KBM-7 (cell line): ENCODE measurements at regions not wholly inside any gene's neighbourhood (a gene's known extent, or its start where the extent isn't known, plus 50 kb on each side); places are given as distances from the start of the nearest gene placed in this dataset.
A peak's percentile ranks its signal among the peaks of the same experiment; 100 is the strongest.
"Not testable (repeated sequence)": the region's sequence is repeated elsewhere in the genome, so short reads cannot be mapped to it uniquely, and the experiment has no call there.

Experiments used
- DNase-seq: peaks from one replicate; pipeline ENCODE4 v3.0.0-alpha.2; 2015
- in situ Hi-C: fragments of 300-500 bp; cut with MboI; formaldehyde crosslinking; loops from 2 replicates; pipeline ENCODE4 v1.14.3; 2020; ENCODE audit warnings: low sequenced_read_pairs, low pct_unique_long_range_greater_than_20kb, mixed read lengths

DNA sequence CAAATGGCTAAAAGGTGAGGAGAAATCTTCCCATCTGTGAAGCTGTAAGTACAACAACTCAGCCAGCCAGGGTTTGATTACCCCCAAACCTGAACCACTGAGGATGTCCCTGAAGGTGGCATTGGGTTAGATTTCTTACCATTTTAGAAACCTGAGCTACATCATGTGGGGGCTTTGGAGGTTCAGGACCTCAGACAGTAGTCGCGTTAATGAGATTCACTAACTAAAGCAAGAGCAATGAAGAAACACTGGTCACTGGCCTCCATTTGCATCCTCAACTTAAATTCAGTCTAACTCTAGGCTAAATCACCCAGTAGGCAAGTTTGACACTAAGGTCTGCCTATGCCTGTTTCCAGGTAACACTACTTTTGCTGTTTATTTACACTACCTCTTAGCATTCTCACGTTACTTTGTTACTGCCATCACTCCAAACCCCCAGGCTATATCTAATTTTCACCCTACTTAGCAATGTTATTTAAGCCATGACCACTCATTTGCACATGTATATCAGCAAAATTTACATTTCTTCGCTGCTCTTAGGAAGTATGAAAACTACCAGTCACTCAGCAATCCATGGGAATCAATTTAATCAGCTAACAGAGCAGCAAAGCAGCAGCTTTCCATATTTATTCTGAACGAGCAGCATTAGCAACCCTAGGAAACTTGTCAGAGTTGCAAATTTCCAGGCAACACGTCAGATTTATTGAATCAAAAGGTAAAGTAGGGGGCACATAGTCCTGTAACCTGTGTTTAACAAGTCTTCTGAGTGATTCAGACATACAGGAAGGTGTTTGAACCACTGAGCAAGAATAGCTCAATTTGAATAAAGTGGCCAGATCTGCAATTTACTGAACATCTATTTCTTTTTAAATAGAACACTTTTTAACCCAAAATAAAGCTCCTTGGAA, 788.4 kb upstream of the SORCS1 start:
- DNase-seq = no peak
- in situ Hi-C loops = no loop called here

DNA sequence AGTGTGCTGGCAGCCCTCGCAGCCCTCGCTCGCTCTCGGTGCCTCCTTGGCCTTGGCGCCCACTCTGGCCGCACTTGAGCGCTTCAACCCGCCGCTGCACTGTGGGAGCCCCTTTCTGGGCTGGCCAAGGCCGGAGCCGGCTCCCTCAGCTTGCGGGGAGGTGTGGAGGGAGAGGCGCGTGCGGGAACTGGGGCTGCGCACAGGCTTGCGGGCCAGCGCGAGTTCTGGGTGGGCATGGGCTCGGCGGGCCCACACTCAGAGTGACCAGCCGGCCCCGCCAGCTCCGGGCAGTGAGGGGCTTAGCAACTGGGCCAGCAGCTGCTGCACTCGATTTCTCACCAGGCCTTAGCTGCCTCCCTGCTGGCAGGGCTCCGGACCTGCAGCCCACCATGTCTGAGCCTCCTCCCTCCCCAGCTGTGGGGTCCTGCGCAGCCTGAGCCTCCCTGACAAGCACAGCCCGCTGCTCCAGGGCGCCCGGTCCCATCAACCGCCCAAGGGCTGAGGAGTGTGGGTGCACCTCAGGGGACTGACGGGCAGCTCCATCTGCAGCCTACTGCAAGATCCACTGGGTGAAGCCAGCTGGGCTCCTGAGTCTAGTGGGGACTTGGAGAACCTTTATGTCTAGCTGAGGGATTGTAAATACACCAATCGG, 786.0 kb upstream of the SORCS1 start:
- DNase-seq, in situ Hi-C loops: not testable (repeated sequence)

DNA sequence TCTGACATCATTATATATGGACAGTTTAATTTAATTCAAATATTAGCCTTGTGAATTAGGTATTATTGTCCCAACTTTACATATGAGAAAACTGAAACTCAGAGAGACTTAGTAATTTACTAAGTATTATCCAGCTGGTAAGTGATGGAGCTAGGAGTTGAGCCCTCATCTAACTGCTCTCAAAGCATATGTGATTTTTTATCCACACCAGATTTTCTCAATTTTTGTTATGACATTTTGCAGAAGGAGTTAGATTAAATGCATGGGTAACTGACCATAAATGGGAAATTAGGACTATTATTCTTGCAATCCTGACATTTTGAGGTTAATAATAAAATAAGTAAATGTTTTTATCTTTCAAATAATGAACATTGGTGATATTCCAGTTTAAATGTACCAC, 778.3 kb upstream of the SORCS1 start:
- in situ Hi-C loops = no loop called here
- DNase-seq = no peak

DNA sequence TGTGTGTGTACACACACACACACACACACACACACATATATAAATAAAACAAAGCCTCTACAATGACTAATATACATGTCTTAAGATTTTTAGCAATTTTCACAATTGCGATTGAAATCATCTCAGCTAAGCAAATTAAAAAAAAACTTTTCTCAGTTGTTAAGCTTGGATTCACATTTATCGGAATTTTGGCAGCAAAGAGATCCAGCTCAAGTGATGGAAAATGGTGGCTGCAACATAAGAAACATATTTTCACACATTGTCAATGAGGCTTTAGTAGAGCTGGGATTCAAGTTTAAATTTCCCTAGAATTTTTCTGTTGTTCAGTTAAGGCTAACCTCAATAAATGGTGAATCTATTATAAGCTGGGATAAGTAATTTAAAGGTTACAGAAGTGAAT, 768.6 kb upstream of the SORCS1 start:
- DNase-seq = no peak
- in situ Hi-C loops = no loop called here

DNA sequence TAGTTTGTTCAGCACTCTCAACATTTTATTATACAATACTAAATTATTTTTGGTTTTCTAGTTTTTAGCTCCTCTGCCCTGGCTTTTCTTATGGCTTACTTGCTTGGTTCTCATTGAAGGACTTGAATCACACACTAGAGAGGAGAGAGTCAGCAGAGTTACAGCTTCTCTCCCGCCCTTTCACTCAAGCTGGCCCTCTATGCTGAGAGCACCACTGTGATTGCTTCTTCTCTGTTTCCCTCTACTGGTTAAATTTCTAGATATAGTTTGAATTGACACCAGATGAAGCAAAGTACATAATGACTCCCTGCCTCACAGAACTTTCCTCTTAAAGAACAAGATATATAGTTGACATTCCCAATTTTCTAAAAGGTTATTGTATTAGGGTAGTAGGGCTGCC, 767.3 kb upstream of the SORCS1 start:
- DNase-seq = no peak
- in situ Hi-C loops = no loop called here

DNA sequence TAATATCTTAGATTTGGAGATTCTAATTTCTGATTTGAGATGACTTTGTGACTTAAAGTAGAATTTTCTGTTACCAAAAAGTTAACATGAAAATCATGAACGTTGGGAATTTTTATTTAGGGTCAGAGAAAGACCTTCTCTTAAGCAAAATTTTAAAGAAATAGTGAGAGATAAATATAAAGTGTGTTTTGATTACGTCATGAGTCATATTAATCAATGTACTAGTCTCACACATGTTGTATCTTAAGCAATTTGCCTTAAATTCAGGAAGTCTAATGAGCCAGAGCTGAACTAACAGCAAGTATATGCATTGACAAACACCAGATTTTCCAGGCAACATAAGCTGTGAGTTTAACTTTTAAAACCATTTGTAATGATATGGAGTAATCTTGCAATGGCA, 765.5 kb upstream of the SORCS1 start:
- in situ Hi-C loops = no loop called here

DNA sequence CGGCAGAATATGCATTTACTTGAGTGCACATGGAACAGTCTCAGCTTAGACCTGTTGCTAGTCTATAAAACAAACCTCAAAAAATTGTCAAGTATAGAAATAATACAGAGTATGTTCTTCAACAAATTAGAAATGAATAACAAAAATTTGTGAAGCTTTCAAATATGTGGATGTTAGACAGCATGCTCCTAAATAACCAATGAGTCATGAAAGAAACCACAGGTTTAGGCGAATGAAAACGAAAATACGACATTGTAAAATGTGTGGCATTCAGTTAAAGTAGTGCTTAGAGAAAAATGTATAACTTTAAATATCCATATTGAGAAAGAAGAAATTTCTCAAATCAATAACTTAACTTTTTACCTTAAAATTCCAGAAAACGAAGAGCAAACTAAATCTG, 760.0 kb upstream of the SORCS1 start:
- no peak for DNase-seq
- in situ Hi-C loops = no loop called here

More for the DNA sequence above, 765.5 kb upstream of the SORCS1 start:
- DNase-seq = no peak

DNA sequence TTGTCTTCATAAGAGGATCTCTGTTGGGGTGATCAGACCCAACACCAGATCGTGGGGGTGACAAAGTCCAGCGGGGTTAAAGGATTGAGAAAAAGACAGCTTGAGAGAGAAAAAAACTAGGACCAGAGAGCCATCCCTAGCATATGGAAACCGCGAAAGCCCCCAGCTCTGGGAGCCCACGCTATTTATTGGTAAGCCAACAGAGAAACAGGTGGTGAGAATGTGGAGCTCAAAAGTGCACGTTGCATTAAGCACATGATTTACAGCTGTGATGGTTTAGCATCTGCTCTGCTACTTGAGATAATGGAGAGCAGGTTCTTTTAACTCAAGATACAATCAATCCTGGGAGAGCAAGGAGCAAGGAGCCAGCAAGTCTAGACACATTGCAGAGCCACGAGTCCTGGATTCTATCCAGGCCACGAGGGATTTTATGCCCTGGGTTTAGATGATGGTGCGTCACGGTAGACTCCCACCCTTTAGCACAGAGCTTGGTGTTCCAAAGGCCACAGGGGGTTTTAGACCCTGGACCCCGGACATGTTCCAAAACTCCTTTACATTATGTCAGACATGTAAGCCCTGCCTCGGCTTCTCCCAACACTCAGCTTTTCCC, 755.2 kb upstream of the SORCS1 start:
- in situ Hi-C loops = no loop called here
- no peak for DNase-seq

DNA sequence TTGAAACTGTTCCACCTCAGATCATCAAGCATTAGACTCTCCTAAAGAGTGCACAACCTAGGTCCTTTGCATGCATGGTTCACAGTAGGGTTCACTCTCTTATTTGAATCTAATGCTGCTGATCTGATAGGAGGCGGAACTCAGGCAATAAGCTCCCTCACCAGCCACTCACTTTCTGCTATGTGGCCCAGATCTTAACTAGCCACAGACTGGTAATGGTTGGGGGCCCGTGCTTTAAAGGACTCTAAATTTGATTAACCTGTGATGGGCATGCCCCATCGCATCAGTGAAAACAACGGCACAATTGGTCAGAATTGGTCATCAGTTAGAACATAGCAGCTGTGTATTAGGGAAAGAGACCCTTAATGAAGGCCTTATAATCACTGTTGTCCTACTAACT, 753.7 kb upstream of the SORCS1 start:
- in situ Hi-C loops = no loop called here
- no peak for DNase-seq

DNA sequence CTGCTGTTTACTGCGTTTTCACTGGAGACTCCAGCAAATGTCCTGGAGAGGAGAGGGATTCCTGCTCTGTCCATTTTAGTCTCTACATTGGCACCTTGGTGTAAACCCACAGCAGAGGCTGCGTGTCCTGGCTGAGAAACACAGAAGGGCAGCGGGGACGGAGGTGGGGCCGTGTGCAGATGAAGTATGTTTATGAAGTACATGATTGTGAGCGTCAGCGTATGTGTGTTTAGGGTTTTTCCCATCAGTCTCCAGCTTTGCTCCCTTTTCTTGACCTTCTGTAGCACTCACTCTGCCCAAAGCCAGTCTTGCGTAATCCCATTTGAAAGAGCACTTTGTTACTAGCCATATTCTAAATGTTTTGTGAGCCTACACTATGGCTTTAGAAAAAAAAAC, 750.7 kb upstream of the SORCS1 start:
- DNase-seq = no peak
- in situ Hi-C loops = no loop called here

DNA sequence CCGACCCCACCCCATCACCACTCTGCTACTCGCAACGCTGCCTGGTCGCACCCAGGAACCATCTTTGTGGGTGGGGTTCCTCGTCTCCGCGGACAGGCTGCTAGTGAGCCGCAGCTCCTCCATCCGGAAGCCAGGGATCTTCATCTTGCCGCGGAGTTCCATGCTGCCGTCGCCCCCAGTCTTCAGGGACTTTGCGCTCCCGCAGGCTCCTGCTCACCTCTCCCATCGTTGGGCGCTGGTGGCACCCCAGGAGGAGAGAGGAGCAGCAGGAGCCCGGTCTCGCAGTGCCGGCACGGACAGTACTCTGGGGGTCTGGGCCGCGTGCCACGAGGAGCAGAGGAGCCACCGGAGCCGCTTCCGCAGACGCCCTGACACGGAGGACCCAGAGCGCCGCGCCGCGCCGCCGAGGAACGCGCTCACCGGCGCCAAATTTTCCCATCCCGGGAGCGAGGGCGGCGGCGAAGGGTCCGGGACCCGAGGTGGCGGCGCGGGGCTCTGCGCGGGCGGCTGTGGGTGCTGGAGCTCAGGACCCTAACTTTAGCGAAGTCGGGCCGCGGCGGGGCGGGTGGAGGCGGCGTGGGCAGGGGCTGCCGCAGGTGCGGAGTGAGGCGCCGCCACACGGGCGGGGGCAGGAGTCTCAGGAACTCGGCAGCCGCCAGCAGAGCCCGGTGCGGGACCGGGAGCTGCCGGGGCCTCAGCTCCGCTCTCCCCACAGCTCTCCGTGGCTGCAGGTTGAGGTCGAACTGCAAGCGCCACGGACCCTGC, 750.1 kb upstream of the SORCS1 start:
- DNase-seq = no peak
- in situ Hi-C loops = no loop called here

DNA sequence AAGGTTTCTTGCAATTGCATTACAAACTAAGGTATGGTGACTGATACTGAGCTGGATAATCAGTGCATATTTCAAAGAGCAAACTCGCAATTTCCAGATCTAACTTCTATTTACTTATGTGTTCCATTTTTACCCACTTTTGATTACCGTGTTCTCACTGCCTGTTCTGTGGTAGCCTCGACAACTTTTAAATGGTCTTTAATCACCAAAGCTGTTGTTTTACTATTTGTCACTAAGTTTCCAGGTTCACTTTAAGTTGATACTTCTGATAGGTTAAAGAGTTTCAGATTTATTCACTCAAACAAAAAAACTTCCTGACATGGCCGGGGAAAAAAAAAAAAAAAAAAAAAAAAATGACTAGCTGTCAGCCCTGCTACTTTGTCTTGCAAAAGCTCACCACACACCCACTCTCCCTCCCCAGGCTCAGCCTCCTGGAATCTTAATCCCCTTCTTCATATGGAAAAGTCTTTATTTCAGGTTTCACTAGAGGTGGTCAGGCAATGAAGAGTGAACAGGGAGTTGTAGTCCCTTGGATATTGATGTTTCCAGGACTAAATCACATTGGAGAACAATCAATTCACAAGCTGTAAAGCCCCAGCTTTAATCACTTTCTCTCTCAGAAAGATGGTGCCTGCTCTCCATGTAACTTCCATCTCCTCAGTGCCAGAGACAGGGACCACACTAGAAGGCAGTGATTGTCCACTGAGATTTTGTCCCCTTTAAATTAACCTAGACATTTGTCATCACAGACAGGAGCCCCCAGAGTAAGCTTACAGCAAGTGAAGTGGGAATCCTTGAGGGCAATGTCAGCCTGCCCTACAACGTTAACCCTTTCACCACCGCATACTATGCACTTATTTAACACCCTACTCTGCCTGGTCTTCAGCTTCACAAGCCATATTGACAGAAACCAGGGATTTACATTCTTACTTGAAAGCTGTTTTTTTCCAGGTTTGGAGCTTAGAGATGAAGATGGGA, 749.1 kb upstream of the SORCS1 start:
- no peak for DNase-seq
- in situ Hi-C loops = no loop called here

DNA sequence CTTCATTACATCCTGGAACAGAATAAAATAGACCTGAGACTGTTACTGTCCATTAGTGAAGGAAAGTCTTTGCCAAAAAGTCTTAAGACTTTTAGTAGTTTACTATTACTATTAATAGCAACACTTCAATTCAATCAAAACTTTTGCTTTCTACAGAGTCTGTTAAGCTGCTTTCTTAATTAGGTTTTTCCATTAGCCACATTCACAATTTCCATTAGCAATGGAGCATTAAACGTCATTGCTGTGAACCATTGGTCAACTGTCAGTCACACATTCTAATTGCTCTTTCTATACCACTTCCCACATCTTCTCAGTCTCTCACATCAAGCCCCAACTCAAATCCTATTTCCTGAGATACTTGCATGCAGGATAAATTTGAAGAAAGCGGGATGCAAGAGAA, 736.6 kb upstream of the SORCS1 start:
- in situ Hi-C loops = no loop called here

DNA sequence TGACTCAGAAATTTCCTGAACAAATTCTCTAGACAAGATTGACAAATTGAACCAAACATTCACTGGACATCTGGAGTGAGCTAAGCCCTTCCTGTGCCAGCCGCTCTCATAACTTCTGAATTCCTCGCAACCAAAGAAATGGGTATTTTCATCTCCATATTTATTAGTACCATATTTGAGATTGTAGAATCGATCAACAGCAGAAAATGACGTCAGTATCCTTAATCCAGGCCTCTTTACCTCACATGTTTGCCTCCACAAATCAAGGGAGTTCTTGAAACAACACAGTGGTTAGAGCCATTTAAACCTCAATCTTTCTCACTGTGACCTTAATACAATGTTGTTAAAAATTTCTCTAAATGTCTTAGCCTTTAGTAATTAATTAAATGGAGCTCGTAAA, 735.6 kb upstream of the SORCS1 start:
- no peak for DNase-seq
- in situ Hi-C loops = no loop called here

More for the DNA sequence above, 736.6 kb upstream of the SORCS1 start:
- no peak for DNase-seq

DNA sequence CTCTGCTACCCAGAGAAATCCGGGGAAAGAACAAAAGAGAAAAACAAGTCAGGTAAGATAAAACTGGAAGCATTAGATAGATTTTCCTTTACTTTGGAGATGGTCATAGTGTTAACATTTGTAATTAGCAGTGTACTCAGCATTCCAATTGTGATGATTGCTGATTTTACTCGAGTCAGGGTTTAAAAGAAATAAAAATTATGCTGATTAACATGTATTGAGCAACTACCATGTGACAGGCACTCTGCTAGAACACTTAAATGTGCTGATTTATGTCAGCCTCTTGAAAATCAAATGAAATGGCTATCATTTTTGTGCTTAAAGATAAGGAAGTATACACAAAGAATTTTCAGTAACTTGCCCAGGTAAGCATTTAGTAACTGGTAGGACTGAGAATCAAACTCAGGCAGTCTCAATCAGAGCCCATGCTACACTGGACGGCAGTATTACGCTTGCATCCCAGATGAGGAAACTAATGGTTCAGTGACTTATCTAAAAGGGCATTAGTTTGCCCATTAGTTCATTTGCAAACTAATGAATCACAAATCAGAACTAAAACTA, 735.1 kb upstream of the SORCS1 start:
- in situ Hi-C loops = no loop called here

DNA sequence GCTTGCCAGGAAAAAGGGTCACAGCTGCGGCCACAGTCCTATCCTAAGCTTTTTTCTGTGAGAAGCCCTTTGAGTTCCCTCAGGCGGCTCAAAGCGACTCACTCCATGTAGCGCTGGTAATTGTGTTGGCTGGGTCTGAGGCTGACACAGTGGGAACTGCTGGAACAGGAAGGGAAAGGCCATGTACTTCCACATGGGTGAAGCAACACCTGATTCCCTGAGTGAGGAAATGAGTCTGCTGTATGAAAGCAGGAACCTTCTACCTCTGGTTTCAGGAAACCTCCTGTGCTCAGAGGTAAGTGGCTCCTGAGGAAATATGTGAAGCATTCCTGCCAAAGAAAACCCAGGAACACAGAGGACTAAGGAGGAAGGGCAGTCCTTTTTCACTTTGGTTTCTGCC, 734.6 kb upstream of the SORCS1 start:
- no peak for DNase-seq
- in situ Hi-C loops = no loop called here

More for the DNA sequence above, 735.1 kb upstream of the SORCS1 start:
- DNase-seq = no peak

DNA sequence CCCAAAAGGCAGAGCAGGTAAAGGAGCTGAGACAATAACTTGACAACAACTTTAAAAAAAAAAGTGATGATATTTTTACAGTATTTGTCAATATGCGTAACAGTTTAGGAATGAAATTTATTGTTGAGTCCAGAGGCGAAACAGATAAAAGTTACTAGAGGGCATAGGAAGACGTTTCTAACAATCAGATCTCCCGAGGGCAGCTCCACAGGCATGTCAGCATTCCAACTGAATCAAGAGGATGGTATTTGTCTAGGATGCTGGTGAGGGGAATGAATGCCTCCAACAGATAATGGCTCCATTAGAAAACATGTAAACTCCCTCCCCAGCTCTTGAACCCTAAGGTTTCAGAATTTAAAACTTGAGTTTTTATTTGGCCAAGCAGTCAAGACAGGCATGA, 733.9 kb upstream of the SORCS1 start:
- DNase-seq = no peak
- in situ Hi-C loops = no loop called here

DNA sequence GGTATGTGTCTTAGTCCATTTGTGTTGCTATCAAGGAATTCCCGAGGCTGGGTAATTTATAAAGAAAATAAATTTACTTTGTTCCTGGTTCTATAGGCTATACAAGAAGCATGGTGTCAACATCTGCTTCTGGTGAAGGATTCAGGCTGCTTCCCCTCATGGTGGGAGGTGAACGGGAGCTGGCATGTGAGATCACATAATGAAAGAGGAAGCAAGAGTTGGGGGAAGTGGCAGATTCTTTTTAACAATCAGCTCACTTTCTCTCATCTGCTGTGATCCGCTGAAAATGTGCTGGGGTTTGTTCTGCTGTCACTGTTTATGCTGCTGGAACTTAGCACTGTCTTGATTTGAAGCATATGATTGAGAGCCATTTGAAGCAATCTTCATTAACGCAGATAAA, 730.0 kb upstream of the SORCS1 start:
- peak; percentile 9 for DNase-seq
- in situ Hi-C loops = no loop called here
